A549 (cell line): ENCODE measurements at regions not wholly inside any gene's neighbourhood (a gene's known extent, or its start where the extent isn't known, plus 50 kb on each side); places are given as distances from the start of the nearest gene placed in this dataset.

Experiments used
- ATOH8 ChIP-seq: fragments of 250-450 bp; sonication (Bioruptor Pico); IDR thresholded peaks from 2 replicates; pipeline ENCODE4 v1.5.0; 2020; ENCODE audit warnings: low read depth, mild to moderate bottlenecking, moderate library complexity
- CBX2 ChIP-seq: fragments of 200-600 bp; sonication (generic); IDR thresholded peaks from 2 replicates; pipeline ENCODE4 v1.6.1; 2016; ENCODE audit warnings: low read depth, mild to moderate bottlenecking, borderline replicate concordance
- CHD2 ChIP-seq: fragments of 150-350 bp; IDR thresholded peaks from 2 replicates; pipeline ENCODE4 v1.6.1; 2014; ENCODE audit warnings: low read length; ENCODE audit not compliant: partially characterized antibody
- EHMT2 ChIP-seq: fragments of 200-600 bp; sonication (generic); IDR thresholded peaks from 2 replicates; pipeline ENCODE4 v1.6.1; 2016; ENCODE audit warnings: antibody characterized with exemption, low read depth, mild to moderate bottlenecking, moderate library complexity
- EP300 ChIP-seq, 2 experiments: fragments of >200 bp; sonication (Bioruptor Twin); formaldehyde crosslinking; IDR thresholded peaks; 2 replicates in 1 of 2; 3 replicates in 1 of 2; pipeline ENCODE4 v1.6.1; 2016 to 2017
- KDM1A ChIP-seq: fragments of 200-600 bp; sonication (generic); IDR thresholded peaks from 2 replicates; pipeline ENCODE4 v1.6.1; 2016; ENCODE audit warnings: low read depth, mild to moderate bottlenecking
- MYC ChIP-seq: IDR thresholded peaks from 2 replicates; pipeline ENCODE4 v1.6.1; 2012; ENCODE audit warnings: mild to moderate bottlenecking, inconsistent platforms, low read length, improper control_type of control experiment, borderline replicate concordance
- POLR2A ChIP-seq: IDR thresholded peaks from 2 replicates; pipeline ENCODE4 v1.6.1; 2012; ENCODE audit warnings: mild to moderate bottlenecking, low read length
- RAD21 ChIP-seq, 2 experiments: fragments of >200 bp in 1 of 2; sonication (Bioruptor Twin) in 1 of 2; formaldehyde crosslinking in 1 of 2; IDR thresholded peaks in 1 of 2; conservative IDR thresholded peaks in 1 of 2; 2 replicates in 1 of 2; 3 replicates in 1 of 2; pipeline ENCODE4 v1.6.1; 2012 to 2018; ENCODE audit warnings: inconsistent platforms in 1 of 2
- REST ChIP-seq: fragments of 200-600 bp; sonication (generic); IDR thresholded peaks from 2 replicates; pipeline ENCODE4 v1.6.1; 2016; ENCODE audit warnings: antibody characterized with exemption, mild to moderate bottlenecking, moderate library complexity
- TF ChIP-seq, protein P1 (sequence below): fragments of >200 bp; sonication (Bioruptor Twin); formaldehyde crosslinking; IDR thresholded peaks from 3 replicates; pipeline ENCODE4 v1.5.1; 2016

DNA sequence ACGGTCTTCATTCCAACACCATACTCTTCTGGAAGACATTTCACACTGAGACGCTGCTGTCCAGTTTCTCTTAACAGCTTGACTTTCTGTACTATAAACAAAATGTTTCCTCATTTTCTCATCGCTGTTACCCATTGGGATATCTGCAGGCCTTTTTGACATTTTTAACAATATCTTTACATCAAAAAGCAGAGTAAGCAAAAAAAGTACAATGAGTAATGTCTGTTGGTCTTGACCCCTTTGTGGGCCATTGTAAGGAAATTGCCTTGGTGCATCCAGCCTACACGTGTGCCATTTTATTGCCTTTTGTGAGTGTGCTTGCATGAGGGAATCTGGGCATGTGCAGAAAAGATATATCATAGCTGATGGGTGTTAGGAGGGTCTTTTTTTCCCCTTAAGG, 129.1 kb upstream of the MANEA start:
- TF ChIP-seq, protein P1, sequence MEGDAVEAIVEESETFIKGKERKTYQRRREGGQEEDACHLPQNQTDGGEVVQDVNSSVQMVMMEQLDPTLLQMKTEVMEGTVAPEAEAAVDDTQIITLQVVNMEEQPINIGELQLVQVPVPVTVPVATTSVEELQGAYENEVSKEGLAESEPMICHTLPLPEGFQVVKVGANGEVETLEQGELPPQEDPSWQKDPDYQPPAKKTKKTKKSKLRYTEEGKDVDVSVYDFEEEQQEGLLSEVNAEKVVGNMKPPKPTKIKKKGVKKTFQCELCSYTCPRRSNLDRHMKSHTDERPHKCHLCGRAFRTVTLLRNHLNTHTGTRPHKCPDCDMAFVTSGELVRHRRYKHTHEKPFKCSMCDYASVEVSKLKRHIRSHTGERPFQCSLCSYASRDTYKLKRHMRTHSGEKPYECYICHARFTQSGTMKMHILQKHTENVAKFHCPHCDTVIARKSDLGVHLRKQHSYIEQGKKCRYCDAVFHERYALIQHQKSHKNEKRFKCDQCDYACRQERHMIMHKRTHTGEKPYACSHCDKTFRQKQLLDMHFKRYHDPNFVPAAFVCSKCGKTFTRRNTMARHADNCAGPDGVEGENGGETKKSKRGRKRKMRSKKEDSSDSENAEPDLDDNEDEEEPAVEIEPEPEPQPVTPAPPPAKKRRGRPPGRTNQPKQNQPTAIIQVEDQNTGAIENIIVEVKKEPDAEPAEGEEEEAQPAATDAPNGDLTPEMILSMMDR = no peak
- TF ChIP-seq REST (no peak), CBX2 (no peak), EHMT2 (no peak), RAD21 (conservative IDR thresholded peaks at IDR 0.05 in 1 of 2, IDR thresholded peaks at IDR 0.05 in 1 of 2) (no peak), KDM1A (no peak), POLR2A (no peak), EP300 (IDR thresholded peaks at IDR 0.05) (no peak), CHD2 (no peak), MYC (no peak), ATOH8 (CRISPR knock-in tag) (no peak)
